Naive B cell (primary cell): ENCODE measurements at regions not wholly inside any gene's neighbourhood (a gene's known extent, or its start where the extent isn't known, plus 50 kb on each side); places are given as distances from the start of the nearest gene placed in this dataset.

ENCODE experiments used
- ATAC-seq, 2 donors: fragments of 150-1000 bp; cut with Tn5 transposase; 2 replicates each; pipeline ENCODE4 v1.10.0; 2021; ENCODE audit warnings: low read depth in 2 of 2, mild to moderate bottlenecking in 2 of 2, moderate library complexity in 2 of 2
- DNase-seq: peaks from one replicate; pipeline ENCODE4 v3.0.0; 2022
- H3K27ac Mint-ChIP-seq, 6 donors: one replicate each; pipeline ENCODE4 v1.8.0; 2020 to 2022; ENCODE audit warnings: mild to moderate bottlenecking in 6 of 6, mixed read lengths in 6 of 6, moderate library complexity in 5 of 6, inconsistent platforms in 2 of 6
- H3K27me3 Mint-ChIP-seq, 3 donors: one replicate each; pipeline ENCODE4 v1.8.0; 2021 to 2022; ENCODE audit warnings: mixed read lengths in 3 of 3, mild to moderate bottlenecking in 1 of 3
- H3K36me3 Mint-ChIP-seq, 2 donors: one replicate each; pipeline ENCODE4 v1.8.0; 2020 to 2022; ENCODE audit warnings: mixed read lengths in 2 of 2, inconsistent platforms in 1 of 2, mild to moderate bottlenecking in 1 of 2
- H3K4me1 Mint-ChIP-seq, 3 donors: one replicate each; pipeline ENCODE4 v1.8.0; 2020 to 2022; ENCODE audit warnings: mixed read lengths in 3 of 3, inconsistent platforms in 1 of 3, mild to moderate bottlenecking in 1 of 3, moderate library complexity in 1 of 3
- H3K4me3 Mint-ChIP-seq, 8 donors: one replicate each; pipeline ENCODE4 v1.8.0; 2020 to 2022; ENCODE audit warnings: mild to moderate bottlenecking in 8 of 8, mixed read lengths in 8 of 8, moderate library complexity in 8 of 8, inconsistent platforms in 2 of 8
- H3K9me3 Mint-ChIP-seq, 7 donors: one replicate each; pipeline ENCODE4 v1.8.0; 2020 to 2022; ENCODE audit warnings: mixed read lengths in 7 of 7, mild to moderate bottlenecking in 5 of 7, inconsistent platforms in 2 of 7, moderate library complexity in 1 of 7

DNA sequence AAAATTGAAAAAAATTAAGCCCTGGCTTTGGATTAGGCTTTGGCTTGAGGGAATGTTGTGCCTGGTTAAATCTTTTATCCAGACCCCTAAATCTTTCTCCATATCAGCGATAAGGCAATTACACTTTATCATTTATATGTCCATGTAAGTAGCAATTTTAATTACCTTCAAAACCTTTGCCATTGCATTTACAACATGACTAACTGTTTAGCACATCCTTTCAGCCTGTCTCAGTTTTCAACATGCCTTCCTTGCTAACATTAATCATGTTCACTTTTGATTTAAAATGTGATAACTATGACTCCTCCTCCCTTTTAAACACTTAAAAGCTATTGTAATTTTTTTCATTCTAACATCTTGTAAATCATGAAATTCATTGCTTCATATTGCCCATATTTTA lies 583.7 kb downstream of the SLITRK1 start:
- Mint-ChIP-seq H3K9me3 (peaks cover 0 to 25% (median 5%) of the 10 kb centered on the region in 7 donors), H3K4me3 (no peak overlapping the region), H3K4me1 (no peaks in the 10 kb centered on the region), H3K27me3 (no peaks in the 10 kb centered on the region), H3K27ac (no peak overlapping the region), H3K36me3 (no peaks in the 10 kb centered on the region)
- DNase-seq (no peak), ATAC-seq (no peak)

DNA sequence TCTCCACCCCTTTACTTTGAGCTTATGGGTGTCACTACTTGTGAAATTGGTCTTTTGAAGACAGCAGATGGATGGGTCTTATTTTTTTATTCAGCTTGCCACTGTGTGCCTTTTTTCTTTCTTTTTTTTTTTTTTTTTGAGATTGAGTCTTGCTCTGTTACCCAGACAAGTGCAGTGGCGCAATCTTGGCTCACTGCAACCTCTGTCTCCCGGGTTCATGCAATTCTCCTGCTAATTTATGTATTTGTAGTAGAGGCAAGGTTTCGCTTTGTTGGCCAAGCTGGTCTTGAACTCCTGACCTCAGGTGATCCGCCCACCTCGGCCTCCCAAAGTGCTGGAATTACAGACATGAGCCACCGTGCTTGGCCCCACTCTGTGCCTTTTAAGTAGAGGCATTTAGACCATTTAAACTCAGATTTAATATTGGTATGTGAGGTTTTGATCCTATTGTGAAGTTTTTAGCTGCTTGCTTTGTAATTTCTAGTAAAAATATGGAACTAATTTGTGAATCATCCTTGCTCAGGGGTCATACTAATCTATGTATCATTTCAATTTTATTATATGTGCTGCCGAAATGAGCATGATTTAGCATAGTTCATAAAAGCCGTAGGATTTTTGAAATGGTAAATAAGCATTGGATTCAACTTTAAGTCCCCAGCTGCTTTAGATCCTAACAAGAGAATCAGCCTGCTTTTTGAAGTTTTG lies 584.5 kb downstream of the SLITRK1 start:
- Mint-ChIP-seq H3K4me3 (no peak overlapping the region), H3K4me1 (no peaks in the 10 kb centered on the region)

DNA sequence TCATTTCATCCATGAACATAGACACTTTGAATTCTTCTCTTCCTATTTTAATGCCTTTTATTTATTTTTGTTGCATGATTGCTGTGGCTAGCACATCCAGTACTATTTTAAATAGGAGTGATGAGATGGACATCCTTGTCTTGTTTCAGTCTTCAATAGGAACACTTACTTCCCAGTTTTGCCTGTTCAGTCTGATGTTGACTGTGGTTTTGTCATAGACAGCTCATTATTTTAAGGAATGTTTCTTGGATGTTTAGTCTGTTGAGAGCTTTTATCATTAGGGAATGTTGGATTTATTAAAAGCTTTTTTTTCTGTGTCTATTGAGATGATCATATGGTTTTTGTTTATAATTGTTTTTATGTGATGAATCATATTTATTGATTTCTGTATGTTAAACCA lies 586.6 kb downstream of the SLITRK1 start:
- Mint-ChIP-seq H3K27ac (no peak overlapping the region), H3K27me3 (no peaks in the 10 kb centered on the region), H3K9me3 (peaks cover 0 to 25% (median 6%) of the 10 kb centered on the region in 7 donors), H3K4me1 (no peaks in the 10 kb centered on the region), H3K4me3 (no peak overlapping the region), H3K36me3 (no peaks in the 10 kb centered on the region)
- ATAC-seq = no peak
- no peak for DNase-seq

More for the DNA sequence above, 584.5 kb downstream of the SLITRK1 start:
- no peak for ATAC-seq
- Mint-ChIP-seq H3K9me3 (peaks cover 0 to 25% (median 8%) of the 10 kb centered on the region in 7 donors), H3K27ac (no peak overlapping the region), H3K36me3 (no peaks in the 10 kb centered on the region), H3K27me3 (no peaks in the 10 kb centered on the region)
- DNase-seq = no peak

DNA sequence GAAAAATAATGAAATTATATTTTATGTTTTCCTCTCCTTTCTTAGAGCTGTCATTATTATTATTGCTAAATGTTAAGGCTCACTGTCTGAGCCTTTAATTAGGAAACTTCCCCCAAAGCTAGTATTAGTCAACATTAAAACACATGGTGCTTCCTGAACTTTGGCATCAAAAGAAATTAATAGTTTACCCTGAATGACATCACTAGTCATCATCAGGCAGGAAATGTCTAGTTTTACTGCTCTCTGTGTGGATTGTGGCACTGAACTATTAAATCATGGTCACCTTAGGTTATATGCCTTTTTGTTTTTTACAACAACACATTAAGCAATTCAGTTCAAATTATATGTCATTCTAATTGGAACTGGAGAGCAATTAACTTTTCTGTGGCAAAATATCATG lies 595.5 kb downstream of the SLITRK1 start:
- Mint-ChIP-seq H3K4me3 (no peak overlapping the region), H3K27ac (no peak overlapping the region), H3K9me3 (peaks cover 0 to 4% (median 2%) of the 10 kb centered on the region in 7 donors), H3K4me1 (no peaks in the 10 kb centered on the region), H3K27me3 (no peaks in the 10 kb centered on the region), H3K36me3 (no peaks in the 10 kb centered on the region)
- ATAC-seq = no peak
- no peak for DNase-seq

DNA sequence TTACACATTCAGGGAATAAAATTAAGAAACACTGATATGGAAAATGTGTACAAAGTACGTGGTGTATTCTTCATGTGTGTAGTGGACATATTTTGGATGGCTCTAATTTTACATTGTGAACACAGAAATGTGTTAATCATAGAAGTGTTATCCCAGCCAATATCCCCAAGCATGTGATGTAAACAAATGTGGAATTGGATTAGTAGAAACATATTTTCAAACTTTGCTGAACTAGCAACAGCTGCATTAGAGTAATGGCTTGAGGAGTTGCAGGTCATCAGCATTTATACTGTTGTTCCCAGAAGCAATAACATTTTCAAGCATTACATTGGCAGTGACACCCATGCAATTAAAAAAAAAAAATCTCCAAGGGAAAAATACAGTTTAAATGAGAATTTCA lies 600.6 kb downstream of the SLITRK1 start:
- ATAC-seq = no peak
- peaks cover 0 to 4% (median 2%) of the 10 kb centered on the region in 7 donors for H3K9me3 Mint-ChIP-seq
- H3K4me1 Mint-ChIP-seq = no peaks in the 10 kb centered on the region
- H3K27ac Mint-ChIP-seq = no peak overlapping the region
- no peak overlapping the region for H3K4me3 Mint-ChIP-seq
- no peak for DNase-seq
- H3K27me3 Mint-ChIP-seq = no peaks in the 10 kb centered on the region
- H3K36me3 Mint-ChIP-seq = no peaks in the 10 kb centered on the region

- Mint-ChIP-seq H3K27ac (no peak overlapping the region), H3K4me1 (no peaks in the 10 kb centered on the region), H3K27me3 (no peaks in the 10 kb centered on the region), H3K4me3 (no peak overlapping the region), H3K9me3 (peaks cover 0 to 5% (median 0%) of the 10 kb centered on the region in 7 donors), H3K36me3 (no peaks in the 10 kb centered on the region)
- ATAC-seq (no peak), DNase-seq (no peak)
Observed at GRCh38 chr13:83274679-83275078, 607.6 kb downstream of the SLITRK1 start.

DNA sequence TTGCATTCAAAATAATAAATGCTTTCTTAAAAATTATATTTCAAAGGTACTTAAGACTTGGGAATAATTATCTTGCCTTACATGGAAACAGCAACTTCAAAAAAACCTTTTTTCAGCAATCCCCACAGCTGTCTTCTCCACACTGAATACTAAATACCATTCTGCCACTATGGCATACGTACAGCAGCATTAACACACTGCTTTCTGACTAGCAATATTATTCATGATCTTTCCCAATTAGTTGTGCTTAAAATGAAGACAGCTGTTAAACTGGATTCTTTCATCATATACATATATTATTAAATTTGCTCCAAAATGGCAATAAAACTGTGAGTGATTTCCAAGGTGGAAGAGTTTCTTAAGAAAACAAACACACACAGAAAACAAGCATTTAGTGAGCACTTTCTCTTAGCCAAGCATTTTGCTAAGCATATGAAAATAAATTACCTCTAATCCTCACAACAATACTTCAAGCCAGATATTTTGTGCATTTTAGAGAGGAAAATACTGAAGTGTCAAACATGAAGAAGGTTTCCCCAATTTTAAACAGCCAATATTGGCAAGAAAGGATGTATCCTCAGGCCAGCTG lies 609.5 kb downstream of the SLITRK1 start:
- Mint-ChIP-seq H3K4me3 (no peak overlapping the region), H3K4me1 (no peaks in the 10 kb centered on the region), H3K27ac (no peak overlapping the region), H3K9me3 (peaks cover 0 to 5% (median 4%) of the 10 kb centered on the region in 7 donors), H3K36me3 (no peaks in the 10 kb centered on the region), H3K27me3 (no peaks in the 10 kb centered on the region)
- DNase-seq = no peak
- no peak for ATAC-seq

DNA sequence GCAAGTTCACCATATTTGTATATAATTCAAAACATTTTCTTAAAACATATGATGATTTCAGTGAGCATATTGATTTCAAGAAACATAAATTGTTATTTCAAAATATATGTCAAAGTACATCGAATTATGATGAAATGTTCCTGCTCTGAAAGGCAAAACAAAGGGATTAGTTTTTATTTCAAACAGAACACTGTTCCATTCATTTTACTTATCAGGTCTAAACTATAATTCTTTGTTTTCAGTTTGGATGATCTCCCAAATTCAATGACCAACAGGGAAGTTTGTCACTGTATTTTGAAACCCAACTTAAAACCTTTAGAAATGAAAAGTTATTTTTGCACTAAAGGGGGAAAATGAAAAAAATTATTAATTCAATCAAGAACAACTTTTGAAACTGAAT lies 610.2 kb downstream of the SLITRK1 start:
- Mint-ChIP-seq H3K27me3 (no peaks in the 10 kb centered on the region), H3K36me3 (no peaks in the 10 kb centered on the region), H3K4me3 (no peak overlapping the region), H3K9me3 (peaks cover 0 to 5% (median 4%) of the 10 kb centered on the region in 7 donors), H3K4me1 (no peaks in the 10 kb centered on the region), H3K27ac (no peak overlapping the region)
- no peak for DNase-seq
- ATAC-seq = no peak

GRCh38 chr13:83265279-83265678 lies 617.0 kb downstream of the SLITRK1 start:
- ATAC-seq = no peak
- Mint-ChIP-seq H3K27me3 (no peaks in the 10 kb centered on the region), H3K9me3 (peaks cover 3 to 15% (median 7%) of the 10 kb centered on the region in 7 donors), H3K36me3 (no peaks in the 10 kb centered on the region), H3K27ac (no peak overlapping the region), H3K4me1 (no peaks in the 10 kb centered on the region), H3K4me3 (no peak overlapping the region)
- DNase-seq = no peak

GRCh38 chr13:83248751-83249150 lies 633.5 kb downstream of the SLITRK1 start:
- peaks cover 0 to 22% (median 5%) of the 10 kb centered on the region in 7 donors for H3K9me3 Mint-ChIP-seq
- H3K27ac Mint-ChIP-seq = peak overlapping the region in 1 of 6 donors; percentile 50
- no peak for ATAC-seq
- no peak overlapping the region for H3K4me3 Mint-ChIP-seq
- no peaks in the 10 kb centered on the region for H3K4me1 Mint-ChIP-seq
- no peaks in the 10 kb centered on the region for H3K27me3 Mint-ChIP-seq
- no peak for DNase-seq
- H3K36me3 Mint-ChIP-seq = no peaks in the 10 kb centered on the region

GRCh38 chr13:83232626-83233025 lies 649.6 kb downstream of the SLITRK1 start:
- H3K36me3 Mint-ChIP-seq = no peaks in the 10 kb centered on the region
- no peaks in the 10 kb centered on the region for H3K4me1 Mint-ChIP-seq
- no peak overlapping the region for H3K27ac Mint-ChIP-seq
- no peak overlapping the region for H3K4me3 Mint-ChIP-seq
- ATAC-seq (no peak), DNase-seq (no peak)
- H3K9me3 Mint-ChIP-seq = peaks cover 0 to 11% (median 2%) of the 10 kb centered on the region in 7 donors
- H3K27me3 Mint-ChIP-seq = no peaks in the 10 kb centered on the region

- no peak overlapping the region for H3K27ac Mint-ChIP-seq
- H3K27me3 Mint-ChIP-seq = no peaks in the 10 kb centered on the region
- ATAC-seq = no peak
- H3K9me3 Mint-ChIP-seq = peaks cover 0 to 4% (median 2%) of the 10 kb centered on the region in 7 donors
- no peaks in the 10 kb centered on the region for H3K36me3 Mint-ChIP-seq
- H3K4me1 Mint-ChIP-seq = no peaks in the 10 kb centered on the region
- H3K4me3 Mint-ChIP-seq = no peak overlapping the region
- no peak for DNase-seq
Observed at GRCh38 chr13:83229574-83230305, 652.5 kb downstream of the SLITRK1 start.

- Mint-ChIP-seq H3K4me3 (no peak overlapping the region), H3K4me1 (no peaks in the 10 kb centered on the region), H3K27me3 (no peaks in the 10 kb centered on the region), H3K36me3 (no peaks in the 10 kb centered on the region), H3K9me3 (peaks cover 0 to 8% (median 0%) of the 10 kb centered on the region in 7 donors), H3K27ac (no peak overlapping the region)
- ATAC-seq = no peak
- no peak for DNase-seq
Observed at GRCh38 chr13:83223546-83223945, 658.7 kb downstream of the SLITRK1 start.

- no peaks in the 10 kb centered on the region for H3K27me3 Mint-ChIP-seq
- peaks cover 0 to 8% (median 0%) of the 10 kb centered on the region in 7 donors for H3K9me3 Mint-ChIP-seq
- H3K36me3 Mint-ChIP-seq = no peaks in the 10 kb centered on the region
- DNase-seq (no peak), ATAC-seq (no peak)
- H3K4me3 Mint-ChIP-seq = no peak overlapping the region
- H3K4me1 Mint-ChIP-seq = no peaks in the 10 kb centered on the region
- H3K27ac Mint-ChIP-seq = no peak overlapping the region
Observed at GRCh38 chr13:83221813-83222241, 660.4 kb downstream of the SLITRK1 start.
